ENCODE measurements at regions not wholly inside any gene's neighbourhood (a gene's known extent, or its start where the extent isn't known, plus 50 kb on each side); places are given as distances from the start of the nearest gene placed in this dataset.
"Not testable (repeated sequence)": the region's sequence is repeated elsewhere in the genome, so short reads cannot be mapped to it uniquely, and the experiment has no call there.

DNA sequence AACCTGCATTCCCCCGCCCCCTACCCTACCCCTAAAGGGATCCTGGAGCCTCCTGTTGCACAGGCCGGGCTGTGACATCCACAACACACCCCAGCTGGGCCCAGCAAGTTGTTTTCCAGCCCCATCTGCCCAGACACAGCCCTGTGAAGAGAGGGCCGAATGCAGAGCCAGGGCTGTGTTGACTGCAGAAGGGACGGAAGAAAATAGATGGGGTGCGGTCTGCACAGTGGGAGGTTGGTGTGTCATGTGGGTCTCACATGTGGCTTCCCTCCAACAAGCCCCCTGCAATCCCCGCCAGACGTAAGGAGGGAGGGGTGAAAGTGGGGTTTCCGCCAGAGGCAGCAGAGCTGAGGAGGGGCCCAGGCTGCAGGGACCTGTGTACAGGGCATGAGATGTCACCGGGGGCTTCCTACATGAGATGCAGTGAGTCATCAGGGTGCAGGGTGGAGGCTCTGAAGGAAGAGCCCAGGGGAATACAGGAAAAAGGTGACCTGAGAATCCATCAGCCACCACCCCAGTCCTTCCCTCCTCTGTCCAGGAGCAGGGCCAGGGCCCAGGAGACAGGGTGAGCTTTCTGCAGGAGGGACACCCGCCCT, 60.2 kb upstream of the SULF2 start:
- DNase-seq = not testable (repeated sequence)

DNA sequence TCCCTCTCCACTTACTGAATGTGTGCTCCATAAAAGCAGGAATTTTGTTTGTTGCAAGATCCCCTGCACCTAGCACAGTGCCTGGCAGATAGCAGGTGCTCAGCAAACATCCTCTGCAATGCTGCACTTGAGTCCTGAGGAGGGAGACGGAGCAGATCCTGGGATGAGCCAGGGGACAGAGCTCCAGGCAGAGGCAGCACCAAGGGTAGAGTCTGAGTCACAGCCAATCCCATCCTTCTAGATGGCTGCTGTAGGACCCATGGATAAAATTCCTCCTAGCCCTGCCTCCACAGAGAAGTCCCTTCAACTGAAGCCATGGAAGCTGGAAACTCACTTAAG, 59.3 kb upstream of the SULF2 start:
- DNase-seq = not testable (repeated sequence)

DNA sequence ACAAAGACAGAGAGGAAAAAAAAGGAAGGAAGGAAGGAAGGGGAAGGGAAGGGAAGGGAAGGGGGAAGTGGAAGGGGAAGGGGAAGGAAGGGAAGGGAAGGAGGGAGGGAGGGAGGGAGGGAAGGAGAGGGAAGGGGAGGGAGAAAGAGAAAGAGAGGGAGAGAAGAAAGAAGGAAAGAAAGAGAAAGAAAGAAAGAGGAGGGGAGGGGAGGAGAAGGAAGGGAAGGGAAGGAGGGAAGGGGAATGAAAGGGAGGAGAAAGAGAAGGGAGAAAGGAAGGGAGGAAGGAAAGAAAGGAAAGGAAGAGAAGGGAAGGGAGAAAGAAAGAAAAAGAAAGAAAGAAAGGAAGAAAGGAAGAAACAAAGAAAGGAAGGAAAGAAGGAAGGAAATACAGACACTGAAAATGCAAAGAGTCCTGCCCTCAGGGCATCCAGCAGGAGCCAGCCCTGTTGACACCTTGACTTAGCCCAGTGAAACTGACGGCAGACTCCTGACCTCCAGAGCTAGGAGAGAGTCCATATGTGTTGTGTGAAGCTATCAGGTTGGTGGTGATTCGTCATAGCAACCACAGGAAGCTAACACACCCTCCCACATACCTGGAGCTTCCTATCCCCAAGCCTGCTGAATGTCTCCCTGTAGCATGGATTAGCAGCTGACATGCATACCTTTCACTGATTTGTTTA, 58.7 kb upstream of the SULF2 start:
- no peak for DNase-seq

DNA sequence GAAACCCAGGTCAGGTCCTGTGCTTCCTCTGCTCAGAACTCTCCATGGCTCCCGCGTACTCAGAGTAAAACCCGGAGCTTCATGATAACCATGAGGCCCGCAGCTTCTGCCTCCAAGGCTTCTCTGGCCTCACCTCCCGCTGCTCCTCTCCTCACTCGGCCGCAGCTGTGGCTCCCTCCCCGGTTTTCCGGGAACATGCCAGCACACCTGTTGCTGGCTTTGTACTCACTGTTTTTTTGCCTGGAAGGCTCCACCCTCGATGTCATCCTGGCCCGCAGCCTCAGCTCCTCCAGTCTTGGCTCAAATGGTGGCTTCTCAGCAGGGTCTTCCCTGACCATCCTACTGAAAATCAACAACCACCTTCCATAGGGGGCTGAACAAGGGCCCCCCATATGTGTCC, 57.7 kb upstream of the SULF2 start:
- not testable (repeated sequence) for DNase-seq

DNA sequence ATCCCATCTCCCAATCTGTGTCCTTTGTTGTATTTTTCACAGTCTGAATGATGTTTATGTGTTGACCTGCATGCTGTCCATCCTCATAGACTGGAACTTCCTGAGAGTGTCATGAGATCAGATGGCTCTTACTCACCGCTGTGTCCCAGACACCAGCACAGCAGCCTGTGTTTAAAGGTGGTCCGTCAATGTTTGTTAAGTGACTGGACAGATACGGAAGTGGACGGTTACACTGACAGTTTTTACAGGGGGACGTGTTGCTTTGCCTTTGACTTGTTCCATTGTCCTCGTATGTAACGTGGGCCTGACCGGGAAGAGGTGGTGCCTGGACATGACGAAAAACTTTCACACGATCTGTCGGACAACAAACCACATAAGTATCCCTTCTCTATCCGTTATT, 56.7 kb upstream of the SULF2 start:
- not testable (repeated sequence) for DNase-seq

DNA sequence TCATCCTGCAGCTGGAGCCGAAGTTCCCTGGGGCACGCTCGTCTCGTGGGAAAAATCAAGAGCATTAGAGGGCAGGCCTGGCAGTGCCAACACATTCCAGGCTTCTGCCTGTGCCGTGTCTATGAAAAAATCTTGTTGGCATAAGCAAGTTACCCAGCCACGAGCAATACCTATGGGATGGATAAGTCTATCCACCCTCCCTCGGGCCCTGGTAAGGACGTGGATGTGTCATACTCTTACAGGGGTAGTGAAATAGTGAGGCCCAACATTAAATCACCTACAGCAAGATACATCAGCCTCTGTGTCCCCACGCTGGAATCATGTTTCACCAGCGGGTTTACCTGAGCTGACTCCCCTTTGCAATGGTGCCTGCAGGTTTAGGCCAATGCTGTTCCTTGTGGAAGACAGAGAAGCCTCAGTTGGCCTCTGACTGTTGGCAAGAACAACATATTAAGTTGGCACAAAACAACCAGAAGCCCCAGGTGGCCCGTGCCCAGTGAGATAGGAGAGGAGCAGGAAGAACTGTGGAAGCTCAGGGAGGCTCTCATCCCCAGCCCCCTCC, 51.1 kb upstream of the SULF2 start:
- not testable (repeated sequence) for DNase-seq

Data from DMS153 (cell line).